ENCODE measurements at regions not wholly inside any gene's neighbourhood (a gene's known extent, or its start where the extent isn't known, plus 50 kb on each side); places are given as distances from the start of the nearest gene placed in this dataset.

DNA sequence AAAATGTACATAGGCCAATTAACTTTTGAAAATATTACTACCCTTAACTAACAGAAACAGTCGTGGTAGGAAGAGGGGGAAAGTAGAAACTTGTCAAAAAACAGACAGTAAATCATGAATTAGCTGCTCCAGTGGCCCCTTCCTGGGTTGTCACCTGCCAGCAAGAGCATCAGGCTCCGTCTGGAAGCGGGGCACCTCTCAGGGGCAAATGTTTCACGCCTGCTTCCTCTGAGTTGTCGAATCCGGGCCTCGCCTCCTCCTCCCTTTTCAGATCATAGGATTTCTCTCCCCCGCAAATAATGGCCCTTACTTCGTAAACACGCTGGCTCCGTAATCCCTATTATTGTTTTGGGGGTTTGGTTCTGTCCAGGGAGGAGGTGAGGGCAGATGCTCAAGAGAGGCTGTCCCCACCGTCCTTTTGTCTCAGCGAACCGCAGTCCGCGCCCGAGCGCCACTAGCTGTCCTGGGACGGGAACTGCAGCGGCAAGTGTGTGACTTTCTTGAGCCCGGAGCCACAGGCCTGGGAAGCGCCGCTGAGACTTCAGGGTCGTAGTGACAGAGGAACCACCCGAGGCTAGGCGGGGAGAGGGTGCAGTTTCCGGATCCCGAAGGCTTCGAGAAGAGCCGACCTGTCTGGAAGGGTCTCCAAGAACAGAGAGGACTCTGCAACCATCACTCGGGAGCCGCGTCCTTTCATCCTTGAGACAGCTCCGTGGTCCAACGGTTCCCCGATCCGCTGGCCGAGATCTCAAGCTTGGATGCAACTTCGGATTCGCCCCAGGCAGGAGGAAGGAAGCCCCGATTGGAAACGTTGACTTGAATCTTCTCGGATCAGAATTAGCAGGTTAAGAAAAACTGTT is 214.5 kb upstream of the ZNF184 start (continued):
- TF ChIP-seq SSRP1 (CRISPR knock-in tag; IDR thresholded peaks at IDR 0.05) (no peak), HDAC1 (CRISPR knock-in tag; IDR thresholded peaks at IDR 0.05) (no peak), ZNF432 (CRISPR knock-in tag; IDR thresholded peaks at IDR 0.05; ENCODE audit: borderline replicate concordance) (no peak), MED8 (CRISPR knock-in tag; IDR thresholded peaks at IDR 0.05; ENCODE audit: insufficient replicate concordance) (no peak), NRL (CRISPR knock-in tag; IDR thresholded peaks at IDR 0.05; ENCODE audit: borderline replicate concordance) (peak; percentile 58; the same call in 1 of the 2 replicates), ZNF773 (CRISPR knock-in tag; IDR thresholded peaks at IDR 0.05; ENCODE audit: borderline replicate concordance) (no peak), ZNF879 (CRISPR knock-in tag; IDR thresholded peaks at IDR 0.05) (no peak), ZNF589 (CRISPR knock-in tag; conservative IDR thresholded peaks at IDR 0.05) (no peak), ZNF549 (CRISPR knock-in tag; IDR thresholded peaks at IDR 0.05) (no peak), ZNF768 (CRISPR knock-in tag; IDR thresholded peaks at IDR 0.05) (peak; percentile 53; the same call in 1 of the 2 replicates), FOSL2 (CRISPR knock-in tag; IDR thresholded peaks at IDR 0.05) (peak; percentile 14; the same call in 1 of the 2 replicates), YEATS4 (CRISPR knock-in tag; IDR thresholded peaks at IDR 0.05; ENCODE audit: borderline replicate concordance) (no peak; the same call in 1 of the 2 replicates), TRIM24 (CRISPR knock-in tag; IDR thresholded peaks at IDR 0.05) (no peak), ZNF235 (CRISPR knock-in tag; IDR thresholded peaks at IDR 0.05; ENCODE audit: borderline replicate concordance) (no peak), HNRNPL (IDR thresholded peaks at IDR 0.05; ENCODE audit: low read depth, low read length) (no peak), CBX2 (IDR thresholded peaks at IDR 0.05; ENCODE audit: low read depth, low read length) (no peak), CBX2 (CRISPR knock-in tag; IDR thresholded peaks at IDR 0.05; ENCODE audit: low read depth) (0 out of 2 replicates have a peak, but pooled peaks have one; percentile 2), ZFYVE20 (CRISPR knock-in tag; IDR thresholded peaks at IDR 0.05; ENCODE audit: borderline replicate concordance, low read depth) (no peak), RFXANK (CRISPR knock-in tag; IDR thresholded peaks at IDR 0.05) (no peak)
- TF ChIP-seq, protein P1, sequence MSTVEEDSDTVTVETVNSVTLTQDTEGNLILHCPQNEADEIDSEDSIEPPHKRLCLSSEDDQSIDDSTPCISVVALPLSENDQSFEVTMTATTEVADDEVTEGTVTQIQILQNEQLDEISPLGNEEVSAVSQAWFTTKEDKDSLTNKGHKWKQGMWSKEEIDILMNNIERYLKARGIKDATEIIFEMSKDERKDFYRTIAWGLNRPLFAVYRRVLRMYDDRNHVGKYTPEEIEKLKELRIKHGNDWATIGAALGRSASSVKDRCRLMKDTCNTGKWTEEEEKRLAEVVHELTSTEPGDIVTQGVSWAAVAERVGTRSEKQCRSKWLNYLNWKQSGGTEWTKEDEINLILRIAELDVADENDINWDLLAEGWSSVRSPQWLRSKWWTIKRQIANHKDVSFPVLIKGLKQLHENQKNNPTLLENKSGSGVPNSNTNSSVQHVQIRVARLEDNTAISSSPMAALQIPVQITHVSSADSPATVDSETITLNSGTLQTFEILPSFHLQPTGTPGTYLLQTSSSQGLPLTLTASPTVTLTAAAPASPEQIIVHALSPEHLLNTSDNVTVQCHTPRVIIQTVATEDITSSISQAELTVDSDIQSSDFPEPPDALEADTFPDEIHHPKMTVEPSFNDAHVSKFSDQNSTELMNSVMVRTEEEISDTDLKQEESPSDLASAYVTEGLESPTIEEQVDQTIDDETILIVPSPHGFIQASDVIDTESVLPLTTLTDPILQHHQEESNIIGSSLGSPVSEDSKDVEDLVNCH (CRISPR knock-in tag; IDR thresholded peaks at IDR 0.05): no peak
- TF ChIP-seq, protein P2, sequence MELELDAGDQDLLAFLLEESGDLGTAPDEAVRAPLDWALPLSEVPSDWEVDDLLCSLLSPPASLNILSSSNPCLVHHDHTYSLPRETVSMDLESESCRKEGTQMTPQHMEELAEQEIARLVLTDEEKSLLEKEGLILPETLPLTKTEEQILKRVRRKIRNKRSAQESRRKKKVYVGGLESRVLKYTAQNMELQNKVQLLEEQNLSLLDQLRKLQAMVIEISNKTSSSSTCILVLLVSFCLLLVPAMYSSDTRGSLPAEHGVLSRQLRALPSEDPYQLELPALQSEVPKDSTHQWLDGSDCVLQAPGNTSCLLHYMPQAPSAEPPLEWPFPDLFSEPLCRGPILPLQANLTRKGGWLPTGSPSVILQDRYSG (CRISPR knock-in tag; IDR thresholded peaks at IDR 0.05): no peak
- TF ChIP-seq, protein P3, sequence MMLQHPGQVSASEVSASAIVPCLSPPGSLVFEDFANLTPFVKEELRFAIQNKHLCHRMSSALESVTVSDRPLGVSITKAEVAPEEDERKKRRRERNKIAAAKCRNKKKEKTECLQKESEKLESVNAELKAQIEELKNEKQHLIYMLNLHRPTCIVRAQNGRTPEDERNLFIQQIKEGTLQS (CRISPR knock-in tag; IDR thresholded peaks at IDR 0.05): peak; percentile 21; the same call in 1 of the 2 replicates
- TF ChIP-seq, protein P4, sequence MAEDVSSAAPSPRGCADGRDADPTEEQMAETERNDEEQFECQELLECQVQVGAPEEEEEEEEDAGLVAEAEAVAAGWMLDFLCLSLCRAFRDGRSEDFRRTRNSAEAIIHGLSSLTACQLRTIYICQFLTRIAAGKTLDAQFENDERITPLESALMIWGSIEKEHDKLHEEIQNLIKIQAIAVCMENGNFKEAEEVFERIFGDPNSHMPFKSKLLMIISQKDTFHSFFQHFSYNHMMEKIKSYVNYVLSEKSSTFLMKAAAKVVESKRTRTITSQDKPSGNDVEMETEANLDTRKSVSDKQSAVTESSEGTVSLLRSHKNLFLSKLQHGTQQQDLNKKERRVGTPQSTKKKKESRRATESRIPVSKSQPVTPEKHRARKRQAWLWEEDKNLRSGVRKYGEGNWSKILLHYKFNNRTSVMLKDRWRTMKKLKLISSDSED (CRISPR knock-in tag; IDR thresholded peaks at IDR 0.05): no peak
- TF ChIP-seq, protein P5, sequence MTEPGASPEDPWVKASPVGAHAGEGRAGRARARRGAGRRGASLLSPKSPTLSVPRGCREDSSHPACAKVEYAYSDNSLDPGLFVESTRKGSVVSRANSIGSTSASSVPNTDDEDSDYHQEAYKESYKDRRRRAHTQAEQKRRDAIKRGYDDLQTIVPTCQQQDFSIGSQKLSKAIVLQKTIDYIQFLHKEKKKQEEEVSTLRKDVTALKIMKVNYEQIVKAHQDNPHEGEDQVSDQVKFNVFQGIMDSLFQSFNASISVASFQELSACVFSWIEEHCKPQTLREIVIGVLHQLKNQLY (CRISPR knock-in tag; IDR thresholded peaks at IDR 0.05): 0 out of 2 replicates have a peak, but pooled peaks have one; percentile 38
- TF ChIP-seq, protein P6, sequence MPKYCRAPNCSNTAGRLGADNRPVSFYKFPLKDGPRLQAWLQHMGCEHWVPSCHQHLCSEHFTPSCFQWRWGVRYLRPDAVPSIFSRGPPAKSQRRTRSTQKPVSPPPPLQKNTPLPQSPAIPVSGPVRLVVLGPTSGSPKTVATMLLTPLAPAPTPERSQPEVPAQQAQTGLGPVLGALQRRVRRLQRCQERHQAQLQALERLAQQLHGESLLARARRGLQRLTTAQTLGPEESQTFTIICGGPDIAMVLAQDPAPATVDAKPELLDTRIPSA (CRISPR knock-in tag; IDR thresholded peaks at IDR 0.05; ENCODE audit: borderline replicate concordance): no peak

All from HepG2 (cell line).